OCI-LY7 (cell line): ENCODE measurements at regions not wholly inside any gene's neighbourhood (a gene's known extent, or its start where the extent isn't known, plus 50 kb on each side); places are given as distances from the start of the nearest gene placed in this dataset.

Experiments used
- BruUV-seq: library from RNA; stranded (reverse); fragments of 400-500 nt; replicated peaks from 2 replicates; lab custom pipeline; 2021; lab: Mats Ljungman, UMichigan
- CTCF ChIA-PET: fragments of 300-600 bp; sonication (Branson Sonifier 250); formaldehyde crosslinking; loops from one replicate; lab custom pipeline; 2022; ENCODE audit warnings: antibody characterized with exemption; ENCODE audit not compliant: unreplicated experiment; lab: Charles Lee
- POLR2A ChIA-PET: fragments of 300-600 bp; sonication (Branson Sonifier 250); formaldehyde crosslinking; loops from one replicate; lab custom pipeline; 2022; ENCODE audit warnings: antibody characterized with exemption; lab: Charles Lee
- DNase-seq: peaks from one replicate; pipeline ENCODE4 v3.0.0-alpha.2; 2015; ENCODE audit warnings: low spot score
- H2AFZ ChIP-seq: fragments of 200-600 bp; sonication (generic), shearing (Covaris generic); 2 replicates; pipeline ENCODE4 v1.6.1; 2014; ENCODE audit warnings: mild to moderate bottlenecking, antibody characterized with exemption, low read length, moderate library complexity
- H3K27ac ChIP-seq: fragments of 200-600 bp; sonication (generic); 2 replicates; pipeline ENCODE4 v1.5.1; 2014; ENCODE audit warnings: mixed run types, low read depth, mild to moderate bottlenecking, moderate library complexity, low read length, inconsistent platforms; ENCODE audit not compliant: poor library complexity, severe bottlenecking
- H3K36me3 ChIP-seq: fragments of 200-600 bp; sonication (generic); 2 replicates; pipeline ENCODE4 v1.6.1; 2014; ENCODE audit warnings: mild to moderate bottlenecking, antibody characterized with exemption, low read length, moderate library complexity, mixed read lengths; ENCODE audit not compliant: insufficient read depth
- H3K4me1 ChIP-seq: fragments of 200-600 bp; sonication (generic); 2 replicates; pipeline ENCODE4 v1.5.1; 2014; ENCODE audit warnings: mild to moderate bottlenecking, low read length; ENCODE audit not compliant: insufficient read depth, poor library complexity, severe bottlenecking
- H3K4me2 ChIP-seq: fragments of 200-600 bp; sonication (generic); 2 replicates; pipeline ENCODE4 v1.6.1; 2014; ENCODE audit warnings: mild to moderate bottlenecking, low read length
- H3K4me3 ChIP-seq: fragments of 200-600 bp; sonication (generic); 2 replicates; pipeline ENCODE4 v1.5.1; 2014; ENCODE audit warnings: mild to moderate bottlenecking, low read depth, low read length; ENCODE audit not compliant: poor library complexity, severe bottlenecking
- H3K79me2 ChIP-seq: fragments of 200-600 bp; sonication (generic); 2 replicates; pipeline ENCODE4 v1.6.1; 2016; ENCODE audit warnings: low read depth, mild to moderate bottlenecking, low read length, moderate library complexity, mixed read lengths; ENCODE audit not compliant: insufficient read depth
- H3K9me2 ChIP-seq: fragments of 200-600 bp; sonication (generic); 2 replicates; pipeline ENCODE4 v1.6.1; 2016; ENCODE audit warnings: mild to moderate bottlenecking, low read length, mixed read lengths; ENCODE audit not compliant: insufficient read depth
- H3K9me3 ChIP-seq: fragments of 200-600 bp; sonication (generic); 2 replicates; pipeline ENCODE4 v1.6.1; 2014; ENCODE audit warnings: mild to moderate bottlenecking, mixed run types, low read length, mixed read lengths
- H4K20me1 ChIP-seq: fragments of 200-600 bp; sonication (generic); 2 replicates; pipeline ENCODE4 v1.6.1; 2014; ENCODE audit warnings: mild to moderate bottlenecking, antibody characterized with exemption, low read length, moderate library complexity, mixed read lengths; ENCODE audit not compliant: insufficient read depth
- EZH2phosphoT487 ChIP-seq: fragments of 200-600 bp; sonication (generic); IDR thresholded peaks from 2 replicates; pipeline ENCODE4 v1.6.1; 2018; ENCODE audit warnings: low read depth, borderline replicate concordance, mild to moderate bottlenecking, mixed run types, antibody characterized with exemption, low read length, moderate library complexity, mixed read lengths
- intact Hi-C: fragments of 100-400 bp; cut with micrococcal nuclease; formaldehyde crosslinking; loops from one replicate; pipeline ENCODE4 v1.10.0; 2022; ENCODE audit not compliant: unreplicated experiment
- TF ChIP-seq, protein P1 (sequence below): fragments of 200-600 bp; sonication (generic); conservative IDR thresholded peaks from 2 replicates; pipeline ENCODE4 v1.5.1; 2014; ENCODE audit warnings: mild to moderate bottlenecking, antibody characterized with exemption, low read length, moderate library complexity, mixed read lengths

GRCh38 chr7:19834566-19834965, 61.1 kb upstream of the TMEM196 start:
- Histone ChIP-seq H4K20me1 (no peaks in the 10 kb centered on the region), H3K9me2 (no peaks in the 10 kb centered on the region), H3K4me3 (no peak overlapping the region), H3K4me2 (no peak overlapping the region), H3K27ac (no peak overlapping the region), H3K36me3 (no peaks in the 10 kb centered on the region), H3K4me1 (no peaks in the 10 kb centered on the region), H2AFZ (no peak overlapping the region), H3K9me3 (no peaks in the 10 kb centered on the region), H3K79me2 (no peaks in the 10 kb centered on the region)
- BruUV-seq: no TSS peak
- intact Hi-C loops: no loop called here
- ChIA-PET POLR2A (no interaction called here), CTCF (no interaction called here)
- no peak for DNase-seq
- TF ChIP-seq EZH2phosphoT487: no peak
- TF ChIP-seq, protein P1, sequence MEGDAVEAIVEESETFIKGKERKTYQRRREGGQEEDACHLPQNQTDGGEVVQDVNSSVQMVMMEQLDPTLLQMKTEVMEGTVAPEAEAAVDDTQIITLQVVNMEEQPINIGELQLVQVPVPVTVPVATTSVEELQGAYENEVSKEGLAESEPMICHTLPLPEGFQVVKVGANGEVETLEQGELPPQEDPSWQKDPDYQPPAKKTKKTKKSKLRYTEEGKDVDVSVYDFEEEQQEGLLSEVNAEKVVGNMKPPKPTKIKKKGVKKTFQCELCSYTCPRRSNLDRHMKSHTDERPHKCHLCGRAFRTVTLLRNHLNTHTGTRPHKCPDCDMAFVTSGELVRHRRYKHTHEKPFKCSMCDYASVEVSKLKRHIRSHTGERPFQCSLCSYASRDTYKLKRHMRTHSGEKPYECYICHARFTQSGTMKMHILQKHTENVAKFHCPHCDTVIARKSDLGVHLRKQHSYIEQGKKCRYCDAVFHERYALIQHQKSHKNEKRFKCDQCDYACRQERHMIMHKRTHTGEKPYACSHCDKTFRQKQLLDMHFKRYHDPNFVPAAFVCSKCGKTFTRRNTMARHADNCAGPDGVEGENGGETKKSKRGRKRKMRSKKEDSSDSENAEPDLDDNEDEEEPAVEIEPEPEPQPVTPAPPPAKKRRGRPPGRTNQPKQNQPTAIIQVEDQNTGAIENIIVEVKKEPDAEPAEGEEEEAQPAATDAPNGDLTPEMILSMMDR: no peak

DNA sequence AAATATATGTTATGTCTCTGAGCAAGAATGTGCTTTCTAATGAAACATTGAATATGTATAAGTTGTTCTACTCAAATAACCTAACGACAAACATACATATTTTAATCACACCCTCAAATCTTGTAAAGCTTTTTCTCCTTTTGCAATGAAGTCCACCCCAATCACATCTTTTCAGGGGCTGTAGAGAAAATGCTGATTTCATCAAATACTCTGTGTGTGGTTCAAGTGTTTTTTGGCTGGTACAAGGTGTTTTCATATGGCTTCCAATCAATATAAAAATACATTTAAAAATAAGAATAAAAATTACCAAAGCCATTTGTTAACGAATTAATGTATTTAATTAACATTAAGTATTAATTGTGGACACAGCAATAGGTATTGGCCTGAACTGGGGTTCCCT, 57.2 kb upstream of the TMEM196 start:
- H3K4me2 ChIP-seq: no peak overlapping the region
- H3K79me2 ChIP-seq: no peaks in the 10 kb centered on the region
- H3K36me3 ChIP-seq: no peaks in the 10 kb centered on the region
- H2AFZ ChIP-seq: no peak overlapping the region
- no peaks in the 10 kb centered on the region for H3K4me1 ChIP-seq
- POLR2A ChIA-PET: no interaction called here
- CTCF ChIA-PET: no interaction called here
- no peaks in the 10 kb centered on the region for H3K9me3 ChIP-seq
- H3K27ac ChIP-seq: no peak overlapping the region
- H4K20me1 ChIP-seq: no peaks in the 10 kb centered on the region
- BruUV-seq: no TSS peak
- no peak overlapping the region for H3K4me3 ChIP-seq
- TF ChIP-seq EZH2phosphoT487: no peak
- TF ChIP-seq, protein P1: no peak
- H3K9me2 ChIP-seq: no peaks in the 10 kb centered on the region
- intact Hi-C loops: no loop called here
- no peak for DNase-seq
